HepG2 (cell line): ENCODE measurements at regions not wholly inside any gene's neighbourhood (a gene's known extent, or its start where the extent isn't known, plus 50 kb on each side); places are given as distances from the start of the nearest gene placed in this dataset.

ENCODE experiments used
- ATAC-seq: fragments of 200-7000 bp; cut with Tn5 transposase; 3 replicates; pipeline ENCODE4 v1.9.1; 2020; ENCODE audit warnings: mild to moderate bottlenecking, moderate library complexity
- BruUV-seq: library from RNA; stranded (reverse); fragments of 400-500 nt; replicated peaks from 2 replicates; lab custom pipeline; 2021; lab: Mats Ljungman, UMichigan
- CTCF ChIA-PET: fragments of 300-600 bp; formaldehyde crosslinking; extraction: SDS; loops from one replicate; lab custom pipeline; 2021; ENCODE audit warnings: low total read pairs, inconsistent platforms, low intra/inter-chr PET ratio; lab: Yijun Ruan, JAX
- POLR2A ChIA-PET: fragments of 350-600 bp; sonication (Branson Sonifier 250); formaldehyde crosslinking; loops from one replicate; lab custom pipeline; 2020; ENCODE audit warnings: antibody characterized with exemption, inconsistent platforms; lab: Yijun Ruan, JAX
- DNase-seq: peaks from one replicate; pipeline ENCODE4 v3.0.0-alpha.2; 2015; ENCODE audit warnings: low spot score
- FAIRE-seq: peaks from 3 replicates; lab custom pipeline; 2011; peaks lifted over from hg19 to GRCh38; lab: Jason Lieb, UNC
- H2AFZ ChIP-seq: one replicate; pipeline ENCODE4 v1.6.1; 2011; ENCODE audit warnings: low read length, inconsistent platforms
- H3K27ac ChIP-seq: fragments of 300-600 bp; 3 replicates; pipeline ENCODE4 v1.8.0; 2011; ENCODE audit warnings: mixed run types, mild to moderate bottlenecking, mixed read lengths, low read length, inconsistent platforms; ENCODE audit not compliant: insufficient read depth; ENCODE audit errors: extremely low read length
- H3K27me3 ChIP-seq, 2 experiments: fragments of 200-600 bp in 1 of 2; 2 replicates in 1 of 2; 3 replicates in 1 of 2; pipeline versions ENCODE4 v1.6.0 to v1.8.0; 2011; ENCODE audit warnings: low read length in 2 of 2, mild to moderate bottlenecking in 2 of 2, moderate library complexity in 2 of 2, inconsistent platforms in 1 of 2; ENCODE audit not compliant: insufficient read depth in 2 of 2, control insufficient read depth in 1 of 2
- H3K36me3 ChIP-seq, 2 experiments: fragments of 200-600 bp in 1 of 2; replicated peaks in 1 of 2; 2 replicates in 1 of 2; 3 replicates in 1 of 2; pipeline versions ENCODE4 v1.5.1 to v1.8.0; 2011; ENCODE audit warnings: low read length in 2 of 2, inconsistent platforms in 1 of 2; ENCODE audit not compliant: insufficient read depth in 2 of 2, control insufficient read depth in 1 of 2
- H3K4me1 ChIP-seq: 2 replicates; pipeline ENCODE4 v1.5.1; 2012; ENCODE audit warnings: low read length, inconsistent platforms; ENCODE audit not compliant: insufficient read depth
- H3K4me2 ChIP-seq: 2 replicates; pipeline ENCODE4 v1.6.0; 2011; ENCODE audit warnings: low read depth, low read length, inconsistent platforms
- H3K4me3 ChIP-seq, 3 experiments: fragments of 200-600 bp in 1 of 3; sonication (generic), shearing (Covaris generic) in 1 of 3; replicated peaks in 1 of 3; 2 replicates each; pipeline ENCODE4 v1.5.1; 2011 to 2016; ENCODE audit warnings: low read length in 3 of 3, inconsistent platforms in 2 of 3, low read depth in 2 of 3, mild to moderate bottlenecking in 2 of 3, control low read depth in 1 of 3, mixed read lengths in 1 of 3; ENCODE audit not compliant: insufficient read depth in 1 of 3
- H3K79me2 ChIP-seq: one replicate; pipeline ENCODE4 v1.6.1; 2011; ENCODE audit warnings: low read length, inconsistent platforms; ENCODE audit not compliant: insufficient read depth
- H3K9ac ChIP-seq: 2 replicates; pipeline ENCODE4 v1.6.0; 2011; ENCODE audit warnings: mild to moderate bottlenecking, low read depth, low read length, inconsistent platforms; ENCODE audit not compliant: insufficient read depth
- H3K9me3 ChIP-seq: 2 replicates; pipeline ENCODE4 v1.5.1; 2012; ENCODE audit warnings: mild to moderate bottlenecking, low read length
- H4K20me1 ChIP-seq: 2 replicates; pipeline ENCODE4 v1.6.0; 2011; ENCODE audit warnings: inconsistent platforms, mild to moderate bottlenecking, low read length, moderate library complexity; ENCODE audit not compliant: insufficient read depth
- ATF6 ChIP-seq: sonication (generic); formaldehyde crosslinking; conservative IDR thresholded peaks from 2 replicates; pipeline ENCODE4 v1.4.0; 2020; ENCODE audit warnings: missing genetic modification reagents
- CREB1 ChIP-seq, 2 experiments: fragments of 450-650 bp in 1 of 2; IDR thresholded peaks; 2 replicates each; pipeline ENCODE4 v1.6.1; 2016 to 2017; ENCODE audit warnings: control low read depth in 1 of 2, mild to moderate bottlenecking in 1 of 2, missing compliant biosample characterization in 1 of 2, missing genetic modification characterization in 1 of 2
- ELF1 ChIP-seq: sonication (generic); formaldehyde crosslinking; IDR thresholded peaks from 2 replicates; pipeline ENCODE4 v1.4.0; 2020; ENCODE audit warnings: missing genetic modification reagents
- PAF1 ChIP-seq: IDR thresholded peaks from 2 replicates; pipeline ENCODE4 v1.6.1; 2016; ENCODE audit warnings: missing genetic modification reagents, missing compliant biosample characterization
- RFX5 ChIP-seq: IDR thresholded peaks from 2 replicates; pipeline ENCODE4 v1.6.1; 2011; ENCODE audit warnings: low read depth, low read length, improper control_type of control experiment
- RXRA ChIP-seq: sonication (generic); formaldehyde crosslinking; IDR thresholded peaks from 2 replicates; pipeline ENCODE4 v1.5.1; 2020; ENCODE audit warnings: missing genetic modification reagents
- SRSF1 ChIP-seq: fragments of 200-400 bp; formaldehyde crosslinking; optimal IDR thresholded peaks from 2 replicates; pipeline ENCODE3; 2017; ENCODE audit warnings: mild to moderate bottlenecking, low read depth, low read length, moderate library complexity
- XBP1 ChIP-seq: sonication (generic); formaldehyde crosslinking; IDR thresholded peaks from 2 replicates; pipeline ENCODE4 v1.5.0; 2020; ENCODE audit warnings: missing genetic modification reagents
- ZNF207 ChIP-seq: fragments of 450-650 bp; IDR thresholded peaks from 2 replicates; pipeline ENCODE4 v1.6.1; 2016; ENCODE audit warnings: antibody characterized with exemption, borderline replicate concordance
- ZNF274 ChIP-seq: sonication (generic); formaldehyde crosslinking; IDR thresholded peaks from 2 replicates; pipeline ENCODE4 v1.5.1; 2020; ENCODE audit warnings: mild to moderate bottlenecking, missing genetic modification reagents
- ZNF549 ChIP-seq: sonication (generic); formaldehyde crosslinking; IDR thresholded peaks from 2 replicates; pipeline ENCODE4 v1.5.0; 2020; ENCODE audit warnings: missing genetic modification reagents
- ZNF615 ChIP-seq: sonication (generic); formaldehyde crosslinking; IDR thresholded peaks from 2 replicates; pipeline ENCODE4 v1.5.0; 2020; ENCODE audit warnings: mild to moderate bottlenecking, missing genetic modification reagents, borderline replicate concordance
- ZNF678 ChIP-seq: sonication (generic); formaldehyde crosslinking; IDR thresholded peaks from 2 replicates; pipeline ENCODE4 v1.4.0; 2020; ENCODE audit warnings: mild to moderate bottlenecking, missing genetic modification reagents
- ZNF850 ChIP-seq: sonication (generic); formaldehyde crosslinking; conservative IDR thresholded peaks from 2 replicates; pipeline ENCODE4 v1.9.0; 2021; ENCODE audit warnings: mild to moderate bottlenecking, missing genetic modification reagents
- ZNF883 ChIP-seq: sonication (generic); formaldehyde crosslinking; IDR thresholded peaks from 2 replicates; pipeline ENCODE4 v1.5.1; 2020; ENCODE audit warnings: mild to moderate bottlenecking, missing genetic modification reagents; ENCODE audit errors: not compliant biosample characterization
- ZSCAN31 ChIP-seq: sonication (generic); formaldehyde crosslinking; IDR thresholded peaks from 2 replicates; pipeline ENCODE4 v1.5.0; 2020; ENCODE audit warnings: low read depth, mild to moderate bottlenecking, missing genetic modification reagents
- WGBS: methylation state at CpG from one replicate; pipeline ENCODE4 v1.1.6; 2017; ENCODE audit warnings: low lambda C conversion rate; 5-methylcytosine and 5-hydroxymethylcytosine counted together
- in situ Hi-C: cut with HindIII; loops from 2 replicates; pipeline ENCODE4 v1.10.0; 2017; ENCODE audit warnings: low pct_unique_long_range_greater_than_20kb; ENCODE audit not compliant: extremely low pct_ligation_motif_present
- intact Hi-C: fragments of 100-400 bp; cut with micrococcal nuclease; formaldehyde crosslinking; loops from one replicate; pipeline ENCODE4 v1.10.0; 2022; ENCODE audit not compliant: unreplicated experiment

GRCh38 chrX:149208307-149208706 lies 296.8 kb downstream of the IDS start:
- TF ChIP-seq RXRA (CRISPR knock-in tag) (no peak), ZNF850 (CRISPR knock-in tag) (no peak), ZNF678 (CRISPR knock-in tag) (no peak), XBP1 (CRISPR knock-in tag) (no peak), RFX5 (no peak)
- POLR2A ChIA-PET = no interaction called here
- no peak overlapping the region for H3K9ac ChIP-seq
- no peak overlapping the region for H3K4me2 ChIP-seq
- H3K9me3 ChIP-seq = no peaks in the 10 kb centered on the region
- H4K20me1 ChIP-seq = no peaks in the 10 kb centered on the region
- no peaks in the 10 kb centered on the region for H3K27me3 ChIP-seq
- no peak overlapping the region for H3K4me3 ChIP-seq
- ATAC-seq (no peak), FAIRE-seq (no peak), DNase-seq (no peak)
- CTCF ChIA-PET = no interaction called here
- no TSS peak for BruUV-seq
- H3K4me1 ChIP-seq = no peaks in the 10 kb centered on the region
- 0% methylated on average over 3 of the region's 3 CpGs for WGBS
- H3K36me3 ChIP-seq = no peaks in the 10 kb centered on the region
- no peak overlapping the region for H2AFZ ChIP-seq
- in situ Hi-C loops = no loop called here
- no peak overlapping the region for H3K27ac ChIP-seq
- intact Hi-C loops = no loop called here
- H3K79me2 ChIP-seq = no peaks in the 10 kb centered on the region

GRCh38 chrX:149207518-149207917 lies 297.6 kb downstream of the IDS start:
- Histone ChIP-seq H3K36me3 (no peaks in the 10 kb centered on the region), H3K27me3 (no peaks in the 10 kb centered on the region), H4K20me1 (no peaks in the 10 kb centered on the region), H3K9ac (no peak overlapping the region), H3K9me3 (no peaks in the 10 kb centered on the region; the same call in 1 of the 2 replicates), H3K79me2 (no peaks in the 10 kb centered on the region), H3K4me3 (no peak overlapping the region), H3K27ac (no peak overlapping the region), H3K4me1 (no peaks in the 10 kb centered on the region), H2AFZ (no peak overlapping the region), H3K4me2 (no peak overlapping the region)
- DNase-seq (no peak), FAIRE-seq (no peak), ATAC-seq (no peak)
- ChIA-PET POLR2A (no interaction called here), CTCF (no interaction called here)
- intact Hi-C loops = no loop called here
- WGBS = 0% methylated on average over 3 of the region's 3 CpGs
- BruUV-seq = no TSS peak
- in situ Hi-C loops = no loop called here
- no peak for TF ChIP-seq ELF1 (CRISPR knock-in tag)
- no peak for TF ChIP-seq ZNF549 (CRISPR knock-in tag)
- TF ChIP-seq ATF6 (CRISPR knock-in tag) = no peak
- TF ChIP-seq SRSF1 = no peak
- no peak for TF ChIP-seq CREB1 (IDR thresholded peaks at IDR 0.05)
- no peak for TF ChIP-seq CREB1 (CRISPR knock-in tag; IDR thresholded peaks at IDR 0.05)
- no peak for TF ChIP-seq ZNF207
- no peak for TF ChIP-seq ZNF615 (CRISPR knock-in tag)
- no peak for TF ChIP-seq PAF1 (CRISPR knock-in tag)
- no peak for TF ChIP-seq ZNF883
- TF ChIP-seq ZSCAN31 = no peak
- TF ChIP-seq ZNF274 (CRISPR knock-in tag) = no peak
